ENCODE measurements at regions not wholly inside any gene's neighbourhood (a gene's known extent, or its start where the extent isn't known, plus 50 kb on each side); places are given as distances from the start of the nearest gene placed in this dataset.

GRCh38 chr2:82476094-82476493, 1983.0 kb downstream of the SUCLG1 start:
- H3K9me1 ChIP-seq (ENCODE audit: control insufficient read depth, insufficient read depth, low read length) = no peaks in the 10 kb centered on the region
- no peaks in the 10 kb centered on the region for H3K9me3 ChIP-seq (replicated peaks; ENCODE audit: control insufficient read depth, insufficient read depth, low read depth, low read length)
- in situ Hi-C loops (cut with MboI) (no loop called here), intact Hi-C loops (cut with micrococcal nuclease) (no loop called here)
- H3K27me3 ChIP-seq (ENCODE audit: control insufficient read depth in 2 of 2, insufficient read depth in 2 of 2, low read length in 2 of 2) = no peaks in the 10 kb centered on the region
- no peak for DNase-seq (ENCODE audit: extremely low read depth in 1 of 4, low spot score in 3 of 4)
- no peaks in the 10 kb centered on the region for H3K36me3 ChIP-seq (ENCODE audit: control insufficient read depth, insufficient read depth, low read length)
- ATAC-seq = no peak
- no peak overlapping the region for H3K4me3 ChIP-seq
- no peak overlapping the region for H3K4me2 ChIP-seq (ENCODE audit: insufficient read depth, low read length)
- CTCF ChIA-PET (ENCODE audit: low intra/inter-chr PET ratio) = no interaction called here
- no peak for FAIRE-seq
- H3K9ac ChIP-seq (ENCODE audit: insufficient read depth in 1 of 2, low read depth in 2 of 2, low read length in 2 of 2) = no peak overlapping the region
- POLR2A ChIA-PET = no interaction called here
- no peak overlapping the region for H2AFZ ChIP-seq (ENCODE audit: low read depth, low read length)
- no peaks in the 10 kb centered on the region for H4K20me1 ChIP-seq (replicated peaks; ENCODE audit: control insufficient read depth, insufficient read depth, low read length)
- 0% methylated on average over 1 of the region's 1 CpG for WGBS (ENCODE audit: insufficient coverage, low coverage, missing lambda C conversion rate)
- no TSS peak for BruUV-seq (replicated peaks)
- no peaks in the 10 kb centered on the region for H3K79me2 ChIP-seq (ENCODE audit: control insufficient read depth, insufficient read depth, low read length)
- no peak overlapping the region for H3K27ac ChIP-seq (ENCODE audit: extremely low read depth, low read depth, low read length)
- no peaks in the 10 kb centered on the region for H3K4me1 ChIP-seq (replicated peaks in 1 of 2; ENCODE audit: control insufficient read depth in 2 of 2, insufficient read depth in 2 of 2, low read length in 2 of 2)
- TF ChIP-seq HOXB6 (CRISPR knock-in tag; IDR thresholded peaks at IDR 0.05; ENCODE audit: borderline replicate concordance) = no peak
- no peak for TF ChIP-seq ZNF592 (IDR thresholded peaks at IDR 0.05)
- TF ChIP-seq IRF9 (tag; IDR thresholded peaks at IDR 0.05) = no peak
- no peak for TF ChIP-seq ETV6 (IDR thresholded peaks at IDR 0.05; ENCODE audit: borderline replicate concordance in 1 of 2, low read depth in 2 of 2, low read length in 1 of 2)
- TF ChIP-seq ETV6 (CRISPR knock-in tag; IDR thresholded peaks at IDR 0.05; ENCODE audit: borderline replicate concordance) = no peak
- no peak for TF ChIP-seq FOS (IDR thresholded peaks at IDR 0.05; ENCODE audit: extremely low read depth, insufficient read length)
- TF ChIP-seq RBM17 (IDR thresholded peaks at IDR 0.05; ENCODE audit: borderline replicate concordance, low read depth, low read length) = no peak
- no peak for TF ChIP-seq ZNF639 (CRISPR knock-in tag; conservative IDR thresholded peaks at IDR 0.05 in 1 of 2, IDR thresholded peaks at IDR 0.05 in 1 of 2)
- TF ChIP-seq ETS1 (conservative IDR thresholded peaks at IDR 0.05; ENCODE audit: control insufficient read depth, low read depth, low read length) = no peak
- no peak for TF ChIP-seq ZNF134 (CRISPR knock-in tag; conservative IDR thresholded peaks at IDR 0.05)
- TF ChIP-seq DEAF1 (CRISPR knock-in tag; IDR thresholded peaks at IDR 0.05) = no peak
- no peak for TF ChIP-seq KDM2B (CRISPR knock-in tag; IDR thresholded peaks at IDR 0.05)
- no peak for TF ChIP-seq MAX (CRISPR knock-in tag; IDR thresholded peaks at IDR 0.05)
